ENCODE measurements at regions not wholly inside any gene's neighbourhood (a gene's known extent, or its start where the extent isn't known, plus 50 kb on each side); places are given as distances from the start of the nearest gene placed in this dataset.

- TF ChIP-seq CTCF (conservative IDR thresholded peaks at IDR 0.05) = no peak
- no peak for TF ChIP-seq ZFX (IDR thresholded peaks at IDR 0.05)
- H3K27ac ChIP-seq = no peak overlapping the region
These were observed 1974.2 kb upstream of the ACO1 start for GRCh38 chr9:30410273-30410672.

GRCh38 chr9:30411571-30411970 is 1972.9 kb upstream of the ACO1 start:
- TF ChIP-seq ZFX (IDR thresholded peaks at IDR 0.05) (no peak), CTCF (conservative IDR thresholded peaks at IDR 0.05) (no peak)
- H3K27ac ChIP-seq = no peak overlapping the region

GRCh38 chr9:30459156-30459555 is 1925.3 kb upstream of the ACO1 start:
- TF ChIP-seq ZFX (IDR thresholded peaks at IDR 0.05) = no peak
- no peak for TF ChIP-seq CTCF (conservative IDR thresholded peaks at IDR 0.05)
- no peak overlapping the region for H3K27ac ChIP-seq

GRCh38 chr9:30476826-30477225 is 1907.6 kb upstream of the ACO1 start:
- TF ChIP-seq ZFX (IDR thresholded peaks at IDR 0.05) (no peak), CTCF (conservative IDR thresholded peaks at IDR 0.05) (no peak)
- no peak overlapping the region for H3K27ac ChIP-seq

- no peak for TF ChIP-seq CTCF (conservative IDR thresholded peaks at IDR 0.05)
- TF ChIP-seq ZFX (IDR thresholded peaks at IDR 0.05) = no peak
- no peak overlapping the region for H3K27ac ChIP-seq
These were observed 1905.8 kb upstream of the ACO1 start for GRCh38 chr9:30478684-30479083.

- no peak for TF ChIP-seq ZFX (IDR thresholded peaks at IDR 0.05)
- no peak for TF ChIP-seq CTCF (conservative IDR thresholded peaks at IDR 0.05)
- no peak overlapping the region for H3K27ac ChIP-seq
These were observed 1901.9 kb upstream of the ACO1 start for GRCh38 chr9:30482499-30482898.

- no peak overlapping the region for H3K27ac ChIP-seq
- TF ChIP-seq CTCF (conservative IDR thresholded peaks at IDR 0.05) (no peak), ZFX (IDR thresholded peaks at IDR 0.05) (no peak)
These were observed 1899.8 kb upstream of the ACO1 start for GRCh38 chr9:30484690-30485089.

Data from C4-2B (cell line).